Glomerular endothelial cell (primary cell): ENCODE measurements at regions not wholly inside any gene's neighbourhood (a gene's known extent, or its start where the extent isn't known, plus 50 kb on each side); places are given as distances from the start of the nearest gene placed in this dataset.
"Not testable (repeated sequence)": the region's sequence is repeated elsewhere in the genome, so short reads cannot be mapped to it uniquely, and the experiment has no call there.

Source experiments
- DNase-seq: peaks from one replicate; pipeline ENCODE4 v3.0.0-alpha.2; 2011; ENCODE audit warnings: low read depth, low spot score; ENCODE audit errors: extremely low read depth

GRCh38 chr13:104691767-104692467 lies 1625.7 kb upstream of the SLC10A2 start:
- no peak for DNase-seq

- DNase-seq: no peak
These were observed 1620.3 kb upstream of the SLC10A2 start for GRCh38 chr13:104686484-104686883.

- DNase-seq: no peak
These were observed 1617.6 kb upstream of the SLC10A2 start for GRCh38 chr13:104683789-104684188.

- DNase-seq: no peak
These were observed 1611.9 kb upstream of the SLC10A2 start for GRCh38 chr13:104678161-104678560.

GRCh38 chr13:104671901-104672300 lies 1605.7 kb upstream of the SLC10A2 start:
- no peak for DNase-seq

- no peak for DNase-seq
These were observed 1591.0 kb upstream of the SLC10A2 start for GRCh38 chr13:104657196-104657595.

- no peak for DNase-seq
These were observed 1584.2 kb upstream of the SLC10A2 start for GRCh38 chr13:104650431-104650830.

GRCh38 chr13:104648291-104648690 lies 1582.1 kb upstream of the SLC10A2 start:
- DNase-seq: no peak

GRCh38 chr13:104645786-104646185 lies 1579.6 kb upstream of the SLC10A2 start:
- no peak for DNase-seq

- DNase-seq: no peak
These were observed 1575.1 kb upstream of the SLC10A2 start for GRCh38 chr13:104641309-104641708.

- DNase-seq: no peak
These were observed 1569.7 kb upstream of the SLC10A2 start for GRCh38 chr13:104635879-104636278.

GRCh38 chr13:104634016-104634415 lies 1567.8 kb upstream of the SLC10A2 start:
- no peak for DNase-seq

- no peak for DNase-seq
These were observed 1566.5 kb upstream of the SLC10A2 start for GRCh38 chr13:104632736-104633135.

- DNase-seq: no peak
These were observed 1559.0 kb upstream of the SLC10A2 start for GRCh38 chr13:104625201-104625600.

GRCh38 chr13:104616990-104617389 lies 1550.8 kb upstream of the SLC10A2 start:
- no peak for DNase-seq

GRCh38 chr13:104614361-104615145 lies 1548.3 kb upstream of the SLC10A2 start:
- no peak for DNase-seq

- no peak for DNase-seq
These were observed 1542.1 kb upstream of the SLC10A2 start for GRCh38 chr13:104608331-104608730.

- DNase-seq: not testable (repeated sequence)
These were observed 1539.2 kb upstream of the SLC10A2 start for GRCh38 chr13:104605435-104605834.

GRCh38 chr13:104597546-104598180 lies 1531.4 kb upstream of the SLC10A2 start:
- no peak for DNase-seq

GRCh38 chr13:104595511-104595910 lies 1529.3 kb upstream of the SLC10A2 start:
- no peak for DNase-seq

GRCh38 chr13:104594806-104595205 lies 1528.6 kb upstream of the SLC10A2 start:
- DNase-seq: no peak

- DNase-seq: no peak
These were observed 1527.5 kb upstream of the SLC10A2 start for GRCh38 chr13:104593693-104594092.
